Skeletal muscle cell (primary cell): ENCODE measurements at regions not wholly inside any gene's neighbourhood (a gene's known extent, or its start where the extent isn't known, plus 50 kb on each side); places are given as distances from the start of the nearest gene placed in this dataset.

Experiments
- DNase-seq: peaks from one replicate; pipeline ENCODE4 v3.0.0-alpha.2; 2010; ENCODE audit warnings: low read depth
- H3K4me3 ChIP-seq: 2 replicates; pipeline ENCODE4 v1.5.1; 2011; ENCODE audit warnings: low read depth, mild to moderate bottlenecking, control low read depth, low read length, moderate library complexity

DNA sequence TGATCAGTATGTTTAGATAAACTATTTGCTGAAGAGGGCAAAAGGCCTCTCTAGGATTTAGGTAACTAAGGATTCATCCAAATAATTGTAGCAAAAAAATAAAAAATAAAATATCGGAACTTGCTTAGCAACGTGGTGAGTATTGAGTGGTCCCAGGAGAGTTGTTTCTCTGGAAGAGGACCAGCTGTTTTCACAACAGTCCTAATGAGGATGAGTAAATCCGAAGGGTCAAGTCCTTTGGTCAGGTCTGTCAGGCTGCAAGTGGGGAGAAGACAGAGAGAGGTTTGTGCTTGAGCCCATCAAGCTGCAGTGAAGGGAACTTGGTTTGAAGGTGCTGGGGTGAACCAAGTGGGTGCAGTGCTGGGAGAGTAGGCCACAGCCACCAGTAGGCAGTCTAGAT lies 539.2 kb downstream of the SLC4A3 start:
- no peak overlapping the region for H3K4me3 ChIP-seq
- peak; percentile 30 for DNase-seq

DNA sequence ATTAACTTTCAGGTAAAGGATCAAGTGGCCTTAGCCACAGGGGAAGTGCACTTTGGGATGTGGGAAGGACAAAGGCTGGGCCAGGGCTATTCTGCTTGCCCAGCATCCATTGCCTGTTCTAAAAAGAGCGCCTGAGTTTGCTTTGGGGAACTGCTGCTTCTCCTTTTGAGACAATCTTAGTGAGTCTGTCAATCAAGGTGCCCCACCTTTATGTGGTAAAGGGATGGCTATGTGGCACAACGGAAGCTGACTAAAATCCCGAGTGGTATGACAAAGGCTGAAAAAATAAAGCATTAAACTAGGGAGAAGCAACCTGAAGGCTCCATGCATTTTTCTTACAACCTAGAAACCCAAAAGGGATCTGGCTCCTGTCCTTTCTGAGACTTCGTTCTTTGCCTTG lies 540.5 kb downstream of the SLC4A3 start:
- no peak for DNase-seq
- H3K4me3 ChIP-seq, result no peak overlapping the region

GRCh38 chr2:220168891-220169546 lies 541.6 kb downstream of the SLC4A3 start:
- DNase-seq, result no peak
- no peak overlapping the region for H3K4me3 ChIP-seq

- no peak for DNase-seq
- H3K4me3 ChIP-seq, result no peak overlapping the region
Measured at GRCh38 chr2:220174826-220175225, 547.4 kb downstream of the SLC4A3 start.

GRCh38 chr2:220175967-220176366 lies 548.5 kb downstream of the SLC4A3 start:
- no peak overlapping the region for H3K4me3 ChIP-seq
- no peak for DNase-seq

DNA sequence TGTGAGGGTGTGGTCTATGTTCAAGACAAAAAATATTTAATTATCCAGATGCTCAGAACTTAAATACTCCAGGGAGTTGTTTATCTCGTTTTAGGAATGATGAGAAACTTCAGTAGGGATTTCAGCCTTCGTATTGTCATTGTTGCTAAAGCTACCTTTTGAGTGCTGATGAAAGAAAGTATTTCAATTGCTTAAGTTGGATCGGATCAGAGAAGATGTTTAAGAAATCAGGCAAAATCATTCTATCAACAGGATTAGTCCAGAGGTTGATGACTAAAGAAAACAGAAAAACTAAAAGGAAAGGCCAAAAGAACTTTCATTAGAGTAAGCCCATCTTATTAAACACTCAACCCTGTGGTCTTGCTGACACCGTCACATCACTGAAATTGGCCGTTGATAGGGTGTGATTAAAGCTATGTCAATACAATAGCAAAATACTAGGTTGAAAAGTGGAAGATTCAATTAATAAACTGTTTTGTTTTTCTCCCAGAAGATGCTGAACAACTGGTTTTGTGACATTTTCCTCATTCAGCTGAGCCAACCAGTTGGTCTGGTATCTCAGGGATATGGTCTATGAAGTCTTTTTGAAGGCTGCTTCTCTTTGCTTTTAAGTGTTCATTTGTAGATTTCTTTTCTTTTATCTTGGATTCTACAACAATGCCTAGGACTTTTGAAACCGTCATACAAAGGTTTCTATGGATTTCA lies 551.7 kb downstream of the SLC4A3 start:
- no peak overlapping the region for H3K4me3 ChIP-seq
- DNase-seq, result no peak

GRCh38 chr2:220181165-220181564 lies 553.7 kb downstream of the SLC4A3 start:
- DNase-seq, result no peak
- no peak overlapping the region for H3K4me3 ChIP-seq

- H3K4me3 ChIP-seq, result no peak overlapping the region
- DNase-seq, result no peak
Measured at GRCh38 chr2:220182790-220183189, 555.4 kb downstream of the SLC4A3 start.

- no peak overlapping the region for H3K4me3 ChIP-seq
- DNase-seq, result no peak
Measured at GRCh38 chr2:220185766-220186305, 558.4 kb downstream of the SLC4A3 start.

DNA sequence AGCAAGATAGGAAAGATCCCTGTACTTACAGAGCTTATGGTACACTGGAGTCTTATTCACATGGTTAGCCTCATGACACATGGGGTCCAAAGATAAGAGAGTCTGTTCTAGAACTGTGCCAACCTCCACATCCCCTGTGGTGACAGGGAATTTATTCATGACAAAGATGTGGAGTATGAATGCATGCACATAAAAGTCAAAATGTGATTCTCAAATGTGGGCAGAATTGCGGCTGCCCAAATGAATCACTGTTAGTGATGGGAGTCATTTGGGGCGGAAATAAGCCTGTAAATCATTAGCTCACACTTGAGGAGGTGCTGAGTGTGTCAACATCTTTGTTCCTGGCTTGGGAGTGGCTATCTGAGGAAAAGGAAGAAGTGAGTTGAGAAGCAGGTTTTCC lies 560.6 kb downstream of the SLC4A3 start:
- DNase-seq, result peak; percentile 36
- H3K4me3 ChIP-seq, result no peak overlapping the region

- H3K4me3 ChIP-seq, result no peak overlapping the region
- DNase-seq, result no peak
Measured at GRCh38 chr2:220191031-220191430, 563.6 kb downstream of the SLC4A3 start.

DNA sequence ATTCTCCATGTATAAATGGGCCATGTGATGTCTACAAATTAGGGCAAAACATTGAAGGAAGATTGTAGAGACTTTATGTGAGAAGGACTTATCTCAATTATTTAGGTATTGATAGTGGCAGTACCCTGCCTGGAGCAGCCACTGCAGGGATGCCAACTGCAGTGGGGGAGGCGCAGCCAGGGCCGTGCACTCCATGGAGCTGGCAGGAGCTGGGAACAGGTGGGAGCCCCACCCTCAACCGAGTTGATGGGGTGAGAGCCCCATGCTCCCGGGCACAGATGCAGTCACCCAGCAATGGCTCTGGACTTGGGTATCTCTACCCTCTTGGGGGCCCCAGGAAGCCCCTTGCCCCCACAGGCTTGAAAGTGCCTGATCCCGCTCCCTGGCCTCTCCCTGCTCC lies 564.3 kb downstream of the SLC4A3 start:
- DNase-seq, result no peak
- no peak overlapping the region for H3K4me3 ChIP-seq

GRCh38 chr2:220192994-220193753 lies 565.7 kb downstream of the SLC4A3 start:
- no peak for DNase-seq
- no peak overlapping the region for H3K4me3 ChIP-seq

GRCh38 chr2:220194630-220195584 lies 567.5 kb downstream of the SLC4A3 start:
- DNase-seq, result no peak
- H3K4me3 ChIP-seq, result no peak overlapping the region

DNA sequence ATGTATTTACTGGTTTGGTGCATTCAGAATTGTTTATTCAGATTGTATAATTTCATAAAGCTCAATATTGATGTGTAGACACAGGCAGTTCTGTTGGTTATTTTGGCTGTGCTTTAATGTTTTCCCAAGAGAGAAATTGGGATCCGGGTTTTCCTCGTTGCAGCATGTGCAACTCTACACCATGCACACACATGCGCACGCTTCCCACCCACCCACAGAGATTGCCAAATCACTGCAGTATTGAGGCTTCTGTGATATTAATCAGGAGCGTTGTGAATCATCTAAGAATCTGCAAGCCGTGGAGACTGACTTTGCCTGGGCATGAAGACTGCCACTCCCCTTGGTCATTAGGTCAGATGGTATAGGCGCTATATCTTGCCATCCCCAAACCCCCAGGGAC lies 571.5 kb downstream of the SLC4A3 start:
- H3K4me3 ChIP-seq, result no peak overlapping the region
- peak; percentile 93 for DNase-seq

GRCh38 chr2:220202066-220202465 lies 574.6 kb downstream of the SLC4A3 start:
- no peak overlapping the region for H3K4me3 ChIP-seq
- DNase-seq, result no peak

DNA sequence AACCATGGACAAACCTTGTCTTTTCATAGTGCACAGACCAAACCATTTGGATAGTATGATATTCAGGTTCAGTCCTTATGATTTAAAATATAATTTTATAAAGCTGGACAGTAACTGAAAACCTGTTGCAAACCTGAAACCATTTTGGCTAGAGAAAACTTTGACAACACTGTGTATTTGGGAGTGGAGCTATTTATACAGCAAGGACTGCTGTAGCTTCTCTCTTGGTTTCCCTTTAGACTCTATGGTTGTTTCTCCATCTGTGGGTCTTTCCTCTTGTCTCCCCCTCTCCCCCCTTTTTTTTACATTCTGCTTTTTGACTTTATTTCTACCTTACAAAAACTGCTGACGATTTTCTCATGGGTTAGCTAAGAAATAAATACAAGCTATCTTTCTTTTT lies 581.7 kb downstream of the SLC4A3 start:
- no peak for DNase-seq
- H3K4me3 ChIP-seq, result no peak overlapping the region

- no peak overlapping the region for H3K4me3 ChIP-seq
- no peak for DNase-seq
Measured at GRCh38 chr2:220209751-220210150, 582.3 kb downstream of the SLC4A3 start.
